ENCODE measurements at regions not wholly inside any gene's neighbourhood (a gene's known extent, or its start where the extent isn't known, plus 50 kb on each side); places are given as distances from the start of the nearest gene placed in this dataset.

GRCh38 chr4:154958621-154959358, 177.7 kb downstream of the RBM46 start:
- no peaks in the 10 kb centered on the region for H3F3A ChIP-seq (ENCODE audit: insufficient read depth, low read length)
- H3K36me3 ChIP-seq (ENCODE audit: insufficient read depth, low read length) = no peaks in the 10 kb centered on the region
- H3K27ac ChIP-seq (ENCODE audit: low read depth, low read length, poor library complexity, severe bottlenecking) = no peak overlapping the region
- H3K9me2 ChIP-seq (ENCODE audit: low read depth, low read length) = no peaks in the 10 kb centered on the region
- no peak overlapping the region for H3K4me3 ChIP-seq (ENCODE audit: low read depth, low read length, poor library complexity, severe bottlenecking)
- no peaks in the 10 kb centered on the region for H3K9me3 ChIP-seq (ENCODE audit: low read length)
- no peaks in the 10 kb centered on the region for H3K4me1 ChIP-seq (ENCODE audit: insufficient read depth, low read length, severe bottlenecking)
- H3K9ac ChIP-seq (ENCODE audit: low read length) = no peak overlapping the region
- H3K79me2 ChIP-seq (ENCODE audit: insufficient read depth, low read length) = no peaks in the 10 kb centered on the region
- H3K27me3 ChIP-seq (ENCODE audit: insufficient read depth, low read length) = no peaks in the 10 kb centered on the region
- TF ChIP-seq, protein P1, sequence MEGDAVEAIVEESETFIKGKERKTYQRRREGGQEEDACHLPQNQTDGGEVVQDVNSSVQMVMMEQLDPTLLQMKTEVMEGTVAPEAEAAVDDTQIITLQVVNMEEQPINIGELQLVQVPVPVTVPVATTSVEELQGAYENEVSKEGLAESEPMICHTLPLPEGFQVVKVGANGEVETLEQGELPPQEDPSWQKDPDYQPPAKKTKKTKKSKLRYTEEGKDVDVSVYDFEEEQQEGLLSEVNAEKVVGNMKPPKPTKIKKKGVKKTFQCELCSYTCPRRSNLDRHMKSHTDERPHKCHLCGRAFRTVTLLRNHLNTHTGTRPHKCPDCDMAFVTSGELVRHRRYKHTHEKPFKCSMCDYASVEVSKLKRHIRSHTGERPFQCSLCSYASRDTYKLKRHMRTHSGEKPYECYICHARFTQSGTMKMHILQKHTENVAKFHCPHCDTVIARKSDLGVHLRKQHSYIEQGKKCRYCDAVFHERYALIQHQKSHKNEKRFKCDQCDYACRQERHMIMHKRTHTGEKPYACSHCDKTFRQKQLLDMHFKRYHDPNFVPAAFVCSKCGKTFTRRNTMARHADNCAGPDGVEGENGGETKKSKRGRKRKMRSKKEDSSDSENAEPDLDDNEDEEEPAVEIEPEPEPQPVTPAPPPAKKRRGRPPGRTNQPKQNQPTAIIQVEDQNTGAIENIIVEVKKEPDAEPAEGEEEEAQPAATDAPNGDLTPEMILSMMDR (IDR thresholded peaks at IDR 0.05; ENCODE audit: low read length) = no peak
- no peak for TF ChIP-seq EZH2 (IDR thresholded peaks at IDR 0.05; ENCODE audit: borderline replicate concordance, low read length)
- H2AFZ ChIP-seq (ENCODE audit: low read length) = no peak overlapping the region
- H4K20me1 ChIP-seq (ENCODE audit: insufficient read depth, low read length) = no peaks in the 10 kb centered on the region
- H3K4me2 ChIP-seq (ENCODE audit: low read length) = no peak overlapping the region

DNA sequence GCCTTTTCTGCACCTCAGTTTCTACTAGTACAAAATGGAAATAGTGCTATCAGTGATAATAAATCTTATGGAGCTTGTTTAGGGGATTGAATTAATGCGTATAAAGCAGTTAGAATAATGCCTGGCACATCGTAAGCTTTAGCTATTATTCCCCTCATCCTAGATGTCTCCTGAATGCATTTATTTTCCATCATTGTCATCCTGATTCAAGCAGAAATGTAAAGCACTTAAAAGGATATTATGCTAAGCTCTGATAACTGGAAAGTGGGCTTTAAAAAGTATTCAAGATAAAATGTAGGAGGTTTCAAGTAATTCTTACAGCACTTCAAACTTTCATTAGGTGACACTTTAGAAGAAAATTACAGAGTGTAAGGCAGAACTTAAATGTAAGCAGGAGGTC, 178.7 kb downstream of the RBM46 start:
- no peaks in the 10 kb centered on the region for H3K79me2 ChIP-seq (ENCODE audit: insufficient read depth, low read length)
- no peak overlapping the region for H3K4me3 ChIP-seq (ENCODE audit: low read depth, low read length, poor library complexity, severe bottlenecking)
- H3K36me3 ChIP-seq (ENCODE audit: insufficient read depth, low read length) = no peaks in the 10 kb centered on the region
- TF ChIP-seq, protein P1 (IDR thresholded peaks at IDR 0.05; ENCODE audit: low read length) = no peak
- TF ChIP-seq EZH2 (IDR thresholded peaks at IDR 0.05; ENCODE audit: borderline replicate concordance, low read length) = no peak
- H3K4me1 ChIP-seq (ENCODE audit: insufficient read depth, low read length, severe bottlenecking) = no peaks in the 10 kb centered on the region
- H3K9me2 ChIP-seq (ENCODE audit: low read depth, low read length) = no peaks in the 10 kb centered on the region
- no peak overlapping the region for H3K4me2 ChIP-seq (ENCODE audit: low read length)
- H3F3A ChIP-seq (ENCODE audit: insufficient read depth, low read length) = no peaks in the 10 kb centered on the region
- H3K27ac ChIP-seq (ENCODE audit: low read depth, low read length, poor library complexity, severe bottlenecking) = no peak overlapping the region
- H4K20me1 ChIP-seq (ENCODE audit: insufficient read depth, low read length) = no peaks in the 10 kb centered on the region
- H2AFZ ChIP-seq (ENCODE audit: low read length) = no peak overlapping the region
- no peaks in the 10 kb centered on the region for H3K27me3 ChIP-seq (ENCODE audit: insufficient read depth, low read length)
- no peak overlapping the region for H3K9ac ChIP-seq (ENCODE audit: low read length)
- H3K9me3 ChIP-seq (ENCODE audit: low read length) = no peaks in the 10 kb centered on the region

- Histone ChIP-seq H3K9ac (ENCODE audit: low read length) (no peak overlapping the region), H3K9me3 (ENCODE audit: low read length) (no peaks in the 10 kb centered on the region), H3K4me2 (ENCODE audit: low read length) (no peak overlapping the region), H3F3A (ENCODE audit: insufficient read depth, low read length) (no peaks in the 10 kb centered on the region), H3K4me1 (ENCODE audit: insufficient read depth, low read length, severe bottlenecking) (no peaks in the 10 kb centered on the region), H3K79me2 (ENCODE audit: insufficient read depth, low read length) (no peaks in the 10 kb centered on the region), H3K36me3 (ENCODE audit: insufficient read depth, low read length) (no peaks in the 10 kb centered on the region), H3K9me2 (ENCODE audit: low read depth, low read length) (no peaks in the 10 kb centered on the region), H3K4me3 (ENCODE audit: low read depth, low read length, poor library complexity, severe bottlenecking) (no peak overlapping the region), H2AFZ (ENCODE audit: low read length) (no peak overlapping the region), H3K27ac (ENCODE audit: low read depth, low read length, poor library complexity, severe bottlenecking) (no peak overlapping the region), H4K20me1 (ENCODE audit: insufficient read depth, low read length) (no peaks in the 10 kb centered on the region), H3K27me3 (ENCODE audit: insufficient read depth, low read length) (no peaks in the 10 kb centered on the region)
- TF ChIP-seq, protein P1 (IDR thresholded peaks at IDR 0.05; ENCODE audit: low read length) = no peak
- TF ChIP-seq EZH2 (IDR thresholded peaks at IDR 0.05; ENCODE audit: borderline replicate concordance, low read length) = no peak
These were observed 179.4 kb downstream of the RBM46 start for GRCh38 chr4:154960476-154960875.
